ENCODE measurements at regions not wholly inside any gene's neighbourhood (a gene's known extent, or its start where the extent isn't known, plus 50 kb on each side); places are given as distances from the start of the nearest gene placed in this dataset.
A peak's percentile ranks its signal among the peaks of the same experiment; 100 is the strongest.

DNA sequence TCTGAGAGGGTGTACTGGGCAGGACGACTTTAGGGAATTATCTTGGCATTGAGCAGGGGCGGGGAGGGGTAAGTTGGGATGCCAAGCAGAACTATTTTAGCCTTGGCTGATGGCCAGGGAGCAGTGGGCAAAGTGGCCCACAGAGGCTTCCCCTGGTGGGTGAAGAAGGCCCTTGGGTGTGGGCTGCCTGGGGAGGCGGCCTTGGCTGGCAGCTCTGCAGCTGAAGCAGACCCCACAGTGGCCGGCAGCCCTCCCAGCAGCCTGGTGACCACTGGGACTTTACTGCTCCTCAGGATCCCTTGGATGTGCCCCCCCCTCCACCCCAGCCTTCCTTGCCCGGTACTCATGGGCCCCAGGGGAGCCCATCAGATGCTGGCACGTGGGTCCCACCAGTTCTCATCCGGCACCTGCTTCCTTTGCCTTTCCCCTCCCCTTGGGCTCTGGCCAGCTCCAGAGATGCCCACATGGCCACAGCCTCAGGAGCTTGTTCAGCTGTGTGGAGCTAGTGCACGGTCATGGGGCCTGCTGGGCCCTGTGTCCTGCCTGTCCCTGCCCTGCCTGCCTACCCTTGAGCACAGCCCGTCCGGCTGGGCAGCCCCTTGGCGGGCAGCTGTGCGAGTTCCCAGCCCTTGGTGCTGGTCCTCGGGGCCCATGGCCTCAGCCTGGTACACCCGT is 122.1 kb upstream of the HS6ST1 start:
- no peak for TF ChIP-seq EZH2phosphoT487 (IDR thresholded peaks at IDR 0.05; ENCODE audit: low read depth)
- TF ChIP-seq, protein P1, sequence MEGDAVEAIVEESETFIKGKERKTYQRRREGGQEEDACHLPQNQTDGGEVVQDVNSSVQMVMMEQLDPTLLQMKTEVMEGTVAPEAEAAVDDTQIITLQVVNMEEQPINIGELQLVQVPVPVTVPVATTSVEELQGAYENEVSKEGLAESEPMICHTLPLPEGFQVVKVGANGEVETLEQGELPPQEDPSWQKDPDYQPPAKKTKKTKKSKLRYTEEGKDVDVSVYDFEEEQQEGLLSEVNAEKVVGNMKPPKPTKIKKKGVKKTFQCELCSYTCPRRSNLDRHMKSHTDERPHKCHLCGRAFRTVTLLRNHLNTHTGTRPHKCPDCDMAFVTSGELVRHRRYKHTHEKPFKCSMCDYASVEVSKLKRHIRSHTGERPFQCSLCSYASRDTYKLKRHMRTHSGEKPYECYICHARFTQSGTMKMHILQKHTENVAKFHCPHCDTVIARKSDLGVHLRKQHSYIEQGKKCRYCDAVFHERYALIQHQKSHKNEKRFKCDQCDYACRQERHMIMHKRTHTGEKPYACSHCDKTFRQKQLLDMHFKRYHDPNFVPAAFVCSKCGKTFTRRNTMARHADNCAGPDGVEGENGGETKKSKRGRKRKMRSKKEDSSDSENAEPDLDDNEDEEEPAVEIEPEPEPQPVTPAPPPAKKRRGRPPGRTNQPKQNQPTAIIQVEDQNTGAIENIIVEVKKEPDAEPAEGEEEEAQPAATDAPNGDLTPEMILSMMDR (IDR thresholded peaks at IDR 0.05; ENCODE audit: low read depth, low read length), result no peak
- H3K36me3 ChIP-seq (replicated peaks; ENCODE audit: low read depth, low read length), result no peaks in the 10 kb centered on the region
- H2AFZ ChIP-seq (ENCODE audit: low read depth, low read length), result no peak overlapping the region
- H3K4me2 ChIP-seq (ENCODE audit: low read length), result no peak overlapping the region
- H3K79me2 ChIP-seq (ENCODE audit: low read length), result no peaks in the 10 kb centered on the region
- H3K9ac ChIP-seq (ENCODE audit: low read length), result no peak overlapping the region
- no peak overlapping the region for H3K27ac ChIP-seq (ENCODE audit: low read length)
- no peaks in the 10 kb centered on the region for H4K20me1 ChIP-seq (ENCODE audit: insufficient read depth, low read length)
- no peak overlapping the region for H3K4me3 ChIP-seq (ENCODE audit: low read length)
- H3K9me3 ChIP-seq (ENCODE audit: insufficient read depth, low read length), result no peaks in the 10 kb centered on the region
- H3K27me3 ChIP-seq (ENCODE audit: low read depth, low read length), result no peaks in the 10 kb centered on the region
- peaks cover 7% of the 10 kb centered on the region; the same call in 1 of the 2 replicates for H3K4me1 ChIP-seq (ENCODE audit: low read length)

DNA sequence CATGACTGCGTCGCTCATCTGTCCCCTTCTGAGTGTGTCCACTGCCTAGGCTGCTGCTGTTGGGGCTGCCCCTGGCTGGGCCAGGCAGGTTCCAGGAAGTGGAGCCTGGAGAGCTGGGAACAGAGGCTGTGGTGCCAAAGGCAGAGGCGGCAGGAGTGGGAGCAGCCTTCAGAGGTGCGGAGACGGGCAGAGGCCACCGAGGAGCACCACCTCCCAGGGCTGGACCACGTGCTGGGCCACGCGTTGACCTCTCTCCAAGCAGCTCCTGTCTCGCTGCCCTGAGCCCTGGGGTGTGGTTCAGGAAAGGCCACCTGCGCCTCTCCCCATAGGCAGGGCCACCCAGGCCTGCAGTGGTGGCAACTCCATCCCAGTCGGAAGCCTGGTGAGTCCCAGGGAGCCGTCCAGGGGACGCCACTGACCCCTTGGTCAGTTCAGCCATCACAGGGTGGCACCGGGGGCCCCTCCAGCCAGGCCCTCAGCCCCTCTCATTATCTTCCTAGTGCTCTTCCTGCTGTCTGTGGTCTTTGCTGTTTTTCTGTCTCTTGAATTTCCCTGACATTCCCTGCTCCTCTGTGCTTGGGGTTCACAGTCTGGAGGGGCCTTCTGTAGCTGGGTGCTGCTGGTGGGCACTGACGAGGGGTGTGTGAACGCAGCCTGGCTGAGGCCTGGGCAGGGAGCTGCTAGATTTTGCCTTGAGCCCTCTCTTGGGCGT is 122.8 kb upstream of the HS6ST1 start:
- Histone ChIP-seq H3K9me3 (ENCODE audit: insufficient read depth, low read length) (no peaks in the 10 kb centered on the region), H4K20me1 (ENCODE audit: insufficient read depth, low read length) (no peaks in the 10 kb centered on the region), H3K4me1 (ENCODE audit: low read length) (peaks cover 7% of the 10 kb centered on the region; the same call in 1 of the 2 replicates), H3K36me3 (replicated peaks; ENCODE audit: low read depth, low read length) (no peaks in the 10 kb centered on the region), H3K79me2 (ENCODE audit: low read length) (no peaks in the 10 kb centered on the region), H3K4me2 (ENCODE audit: low read length) (no peak overlapping the region), H3K4me3 (ENCODE audit: low read length) (no peak overlapping the region), H3K9ac (ENCODE audit: low read length) (no peak overlapping the region), H3K27me3 (ENCODE audit: low read depth, low read length) (no peaks in the 10 kb centered on the region), H2AFZ (ENCODE audit: low read depth, low read length) (no peak overlapping the region), H3K27ac (ENCODE audit: low read length) (no peak overlapping the region)
- TF ChIP-seq EZH2phosphoT487 (IDR thresholded peaks at IDR 0.05; ENCODE audit: low read depth), result no peak
- TF ChIP-seq, protein P1 (IDR thresholded peaks at IDR 0.05; ENCODE audit: low read depth, low read length), result no peak

DNA sequence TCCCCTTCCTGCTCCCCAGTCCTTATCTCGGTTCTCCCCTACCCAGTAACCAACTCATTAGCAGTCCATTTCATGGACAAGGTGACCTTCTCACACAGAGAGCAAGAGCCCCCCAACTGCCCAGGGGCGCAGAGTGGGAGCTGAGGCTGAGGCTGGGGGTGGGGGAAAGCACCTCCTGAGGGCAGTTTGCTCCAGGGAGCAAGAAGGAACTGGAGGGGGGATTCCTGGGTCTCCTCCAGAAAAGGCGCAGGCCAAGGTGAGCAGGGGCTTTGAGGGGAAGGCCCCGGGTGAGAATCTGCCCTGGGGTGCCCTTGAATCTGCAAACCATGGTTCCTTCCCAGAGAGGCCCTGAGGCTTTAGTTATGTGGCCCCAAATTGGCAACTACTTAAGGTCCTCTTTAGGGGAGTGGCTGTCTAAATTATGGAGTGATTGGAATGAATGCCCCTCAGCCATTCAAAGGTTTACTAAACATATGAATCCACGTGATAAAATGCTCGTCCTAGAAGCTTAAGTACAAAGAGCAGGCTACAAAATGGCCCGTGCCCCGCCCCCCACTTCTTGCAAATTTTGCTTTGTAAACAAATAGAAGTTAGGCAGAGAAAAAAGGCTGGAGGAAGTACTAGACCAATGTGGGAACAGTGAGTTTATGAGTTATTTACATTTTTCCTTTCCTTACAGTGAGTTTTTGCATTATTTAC is 123.5 kb upstream of the HS6ST1 start:
- TF ChIP-seq, protein P1 (IDR thresholded peaks at IDR 0.05; ENCODE audit: low read depth, low read length), result no peak
- TF ChIP-seq EZH2phosphoT487 (IDR thresholded peaks at IDR 0.05; ENCODE audit: low read depth), result no peak
- H3K9me3 ChIP-seq (ENCODE audit: insufficient read depth, low read length), result no peaks in the 10 kb centered on the region
- no peaks in the 10 kb centered on the region for H3K27me3 ChIP-seq (ENCODE audit: low read depth, low read length)
- 0 out of 2 replicates have a peak overlapping the region, but pooled peaks have one; percentile 30 for H2AFZ ChIP-seq (ENCODE audit: low read depth, low read length)
- no peaks in the 10 kb centered on the region for H3K36me3 ChIP-seq (replicated peaks; ENCODE audit: low read depth, low read length)
- no peak overlapping the region for H3K4me3 ChIP-seq (ENCODE audit: low read length)
- peaks cover 7% of the 10 kb centered on the region; the same call in 1 of the 2 replicates for H3K4me1 ChIP-seq (ENCODE audit: low read length)
- no peak overlapping the region for H3K27ac ChIP-seq (ENCODE audit: low read length)
- H3K9ac ChIP-seq (ENCODE audit: low read length), result no peak overlapping the region
- H4K20me1 ChIP-seq (ENCODE audit: insufficient read depth, low read length), result no peaks in the 10 kb centered on the region
- no peak overlapping the region for H3K4me2 ChIP-seq (ENCODE audit: low read length)
- H3K79me2 ChIP-seq (ENCODE audit: low read length), result no peaks in the 10 kb centered on the region

DNA sequence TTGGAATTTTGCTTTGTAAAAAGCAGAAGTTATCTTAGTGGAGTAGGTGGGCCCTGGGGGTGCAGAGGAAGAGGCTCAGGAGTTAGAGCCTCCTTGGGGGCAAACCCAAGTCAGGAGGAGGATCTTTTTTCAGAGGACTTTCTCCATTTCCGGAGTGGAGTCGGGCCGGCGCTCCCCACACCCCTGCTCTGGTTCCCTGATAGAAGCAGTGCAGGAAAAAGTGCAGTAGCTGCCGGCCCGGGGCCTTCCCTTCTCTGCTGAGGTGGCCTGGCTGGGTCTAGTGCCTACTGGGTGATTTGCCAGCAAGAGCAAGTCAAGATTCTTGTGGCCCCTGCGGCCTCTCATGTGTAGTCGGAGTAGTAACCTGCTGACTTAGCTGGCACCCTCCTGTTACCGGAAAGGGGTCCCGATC is 124.2 kb upstream of the HS6ST1 start:
- Histone ChIP-seq H3K9me3 (ENCODE audit: insufficient read depth, low read length) (no peaks in the 10 kb centered on the region), H3K4me1 (ENCODE audit: low read length) (peaks cover 7% of the 10 kb centered on the region; the same call in 1 of the 2 replicates), H3K9ac (ENCODE audit: low read length) (no peak overlapping the region), H3K4me3 (ENCODE audit: low read length) (no peak overlapping the region), H3K27me3 (ENCODE audit: low read depth, low read length) (no peaks in the 10 kb centered on the region), H3K27ac (ENCODE audit: low read length) (no peak overlapping the region), H3K79me2 (ENCODE audit: low read length) (no peaks in the 10 kb centered on the region), H4K20me1 (ENCODE audit: insufficient read depth, low read length) (no peaks in the 10 kb centered on the region), H2AFZ (ENCODE audit: low read depth, low read length) (no peak overlapping the region), H3K36me3 (replicated peaks; ENCODE audit: low read depth, low read length) (no peaks in the 10 kb centered on the region), H3K4me2 (ENCODE audit: low read length) (no peak overlapping the region)
- TF ChIP-seq EZH2phosphoT487 (IDR thresholded peaks at IDR 0.05; ENCODE audit: low read depth), result no peak
- TF ChIP-seq, protein P1 (IDR thresholded peaks at IDR 0.05; ENCODE audit: low read depth, low read length), result no peak
